GM12875 (cell line): ENCODE measurements at regions not wholly inside any gene's neighbourhood (a gene's known extent, or its start where the extent isn't known, plus 50 kb on each side); places are given as distances from the start of the nearest gene placed in this dataset.

Experiments used
- H3K4me3 ChIP-seq: one replicate; pipeline ENCODE4 v1.5.1; 2011; ENCODE audit warnings: low read depth, low read length, control low read depth
- TF ChIP-seq, protein P1 (sequence below): IDR thresholded peaks from 2 replicates; pipeline ENCODE4 v1.5.1; 2011; ENCODE audit warnings: low read depth, mild to moderate bottlenecking, control low read depth, inconsistent platforms, low read length, moderate library complexity, borderline replicate concordance; ENCODE audit not compliant: insufficient read depth

DNA sequence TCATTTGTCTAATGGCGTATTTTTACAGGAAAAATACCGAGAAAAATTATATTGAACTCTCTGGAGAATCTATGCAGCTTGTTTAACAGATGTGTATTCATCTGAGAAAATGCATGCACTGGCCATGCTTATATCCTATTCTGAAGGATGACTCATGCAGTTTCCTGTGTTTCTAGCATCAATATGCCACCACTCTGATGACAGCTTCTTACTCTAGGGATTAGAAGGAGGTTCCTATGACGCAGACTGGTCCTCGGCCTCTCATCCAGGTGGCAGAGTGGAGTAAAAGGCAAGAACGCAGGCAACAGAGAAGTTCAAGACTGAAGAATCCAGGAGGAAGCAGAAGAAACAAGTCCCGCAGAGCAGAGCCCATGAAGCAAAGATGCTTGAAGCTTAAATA lies 910.0 kb upstream of the ROBO1 start:
- H3K4me3 ChIP-seq: no peak overlapping the region
- TF ChIP-seq, protein P1, sequence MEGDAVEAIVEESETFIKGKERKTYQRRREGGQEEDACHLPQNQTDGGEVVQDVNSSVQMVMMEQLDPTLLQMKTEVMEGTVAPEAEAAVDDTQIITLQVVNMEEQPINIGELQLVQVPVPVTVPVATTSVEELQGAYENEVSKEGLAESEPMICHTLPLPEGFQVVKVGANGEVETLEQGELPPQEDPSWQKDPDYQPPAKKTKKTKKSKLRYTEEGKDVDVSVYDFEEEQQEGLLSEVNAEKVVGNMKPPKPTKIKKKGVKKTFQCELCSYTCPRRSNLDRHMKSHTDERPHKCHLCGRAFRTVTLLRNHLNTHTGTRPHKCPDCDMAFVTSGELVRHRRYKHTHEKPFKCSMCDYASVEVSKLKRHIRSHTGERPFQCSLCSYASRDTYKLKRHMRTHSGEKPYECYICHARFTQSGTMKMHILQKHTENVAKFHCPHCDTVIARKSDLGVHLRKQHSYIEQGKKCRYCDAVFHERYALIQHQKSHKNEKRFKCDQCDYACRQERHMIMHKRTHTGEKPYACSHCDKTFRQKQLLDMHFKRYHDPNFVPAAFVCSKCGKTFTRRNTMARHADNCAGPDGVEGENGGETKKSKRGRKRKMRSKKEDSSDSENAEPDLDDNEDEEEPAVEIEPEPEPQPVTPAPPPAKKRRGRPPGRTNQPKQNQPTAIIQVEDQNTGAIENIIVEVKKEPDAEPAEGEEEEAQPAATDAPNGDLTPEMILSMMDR: no peak

DNA sequence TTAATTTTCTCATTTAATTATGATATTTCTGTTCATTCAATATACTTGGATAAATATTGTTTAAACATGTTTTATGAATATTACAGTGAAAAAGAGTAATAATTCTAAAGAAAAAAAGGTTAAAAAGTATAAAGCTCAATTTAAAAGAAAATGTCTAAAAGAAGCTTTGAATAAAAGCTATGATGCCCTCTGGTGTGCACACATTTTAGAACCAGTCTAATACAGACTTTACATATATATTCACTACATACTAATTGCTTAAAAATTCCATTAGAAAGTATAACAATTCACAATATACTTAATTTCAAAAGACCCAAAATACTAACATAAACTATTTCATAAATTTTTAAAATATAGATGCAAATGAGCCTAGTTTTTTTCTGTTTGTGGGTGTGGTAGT lies 909.1 kb upstream of the ROBO1 start:
- TF ChIP-seq, protein P1: no peak

GRCh38 chr3:80676261-80676660 lies 908.5 kb upstream of the ROBO1 start:
- no peak overlapping the region for H3K4me3 ChIP-seq
- TF ChIP-seq, protein P1: no peak

More for the DNA sequence above, 909.1 kb upstream of the ROBO1 start:
- H3K4me3 ChIP-seq: no peak overlapping the region

GRCh38 chr3:80675790-80676189 lies 908.0 kb upstream of the ROBO1 start:
- H3K4me3 ChIP-seq: no peak overlapping the region
- TF ChIP-seq, protein P1: no peak

GRCh38 chr3:80668600-80669294 lies 900.9 kb upstream of the ROBO1 start:
- TF ChIP-seq, protein P1: no peak
- no peak overlapping the region for H3K4me3 ChIP-seq

DNA sequence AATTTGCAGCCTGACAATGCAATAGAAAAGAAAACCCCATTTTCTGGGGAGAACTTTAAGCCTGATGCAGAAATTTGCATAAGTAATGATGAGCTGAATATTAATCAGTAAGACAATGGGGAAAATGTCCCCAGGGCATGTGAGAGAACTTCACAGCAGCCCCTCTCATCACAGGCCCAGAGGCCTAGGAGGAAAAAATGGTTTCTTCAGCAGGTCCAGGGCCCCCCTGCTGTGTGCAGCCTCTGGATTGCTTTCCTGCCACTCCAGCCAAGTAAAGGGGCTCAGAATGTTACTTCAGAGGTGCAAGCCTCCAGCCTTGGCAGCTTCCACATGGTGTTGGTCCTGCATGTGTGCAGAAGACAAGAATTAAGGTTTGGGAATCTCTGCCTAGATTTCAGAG lies 900.3 kb upstream of the ROBO1 start:
- TF ChIP-seq, protein P1: no peak

DNA sequence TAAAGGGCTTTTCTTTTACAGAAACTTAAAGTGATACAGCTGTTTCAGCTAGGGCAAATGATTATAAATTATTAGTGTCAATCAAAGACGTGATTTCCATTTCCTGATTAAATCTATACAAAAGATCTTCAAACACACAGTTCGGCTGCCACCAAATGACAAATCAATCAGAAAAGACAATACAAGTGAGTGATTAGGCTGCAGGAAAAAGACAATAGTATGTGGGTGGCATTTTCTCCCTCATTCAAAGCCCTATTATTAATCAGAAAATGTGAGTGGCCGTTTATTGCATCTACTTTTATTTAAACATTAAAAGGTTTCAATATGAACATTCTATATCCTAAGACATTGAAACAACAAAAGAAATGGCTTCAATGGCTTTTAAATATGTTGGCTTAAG lies 895.6 kb upstream of the ROBO1 start:
- TF ChIP-seq, protein P1: no peak
- H3K4me3 ChIP-seq: no peak overlapping the region

More for the DNA sequence above, 900.3 kb upstream of the ROBO1 start:
- H3K4me3 ChIP-seq: no peak overlapping the region
